Activated CD4-positive, alpha-beta memory T cell treated with anti-CD3 and anti-CD28 coated beads, Interleukin-2, amount 10 ng/mL, durations not matched to agents 7 days and 5 days (primary cell): ENCODE measurements at regions not wholly inside any gene's neighbourhood (a gene's known extent, or its start where the extent isn't known, plus 50 kb on each side); places are given as distances from the start of the nearest gene placed in this dataset.
A peak's percentile ranks its signal among the peaks of the same experiment; 100 is the strongest.

Source experiments
- CTCF ChIA-PET: fragments of 350-600 bp; sonication (Branson Sonifier 250); formaldehyde crosslinking; loops from one replicate; lab custom pipeline; 2021; ENCODE audit warnings: antibody characterized with exemption, inconsistent platforms; lab: Charles Lee
- POLR2A ChIA-PET: fragments of 350-600 bp; sonication (Branson Sonifier 250); formaldehyde crosslinking; loops from one replicate; lab custom pipeline; 2021; ENCODE audit warnings: antibody characterized with exemption; lab: Charles Lee
- DNase-seq: peaks from one replicate; pipeline ENCODE4 v3.0.0-alpha.2; 2020
- H3K27ac Mint-ChIP-seq: one replicate; pipeline ENCODE4 v1.8.0; 2021; ENCODE audit warnings: mild to moderate bottlenecking, mixed read lengths
- H3K27me3 Mint-ChIP-seq: one replicate; pipeline ENCODE4 v1.8.0; 2021; ENCODE audit warnings: mixed read lengths
- H3K36me3 Mint-ChIP-seq: one replicate; pipeline ENCODE4 v1.8.0; 2021; ENCODE audit warnings: low read depth, mixed read lengths
- H3K4me1 Mint-ChIP-seq: one replicate; pipeline ENCODE4 v1.8.0; 2021; ENCODE audit warnings: mixed read lengths
- H3K4me3 Mint-ChIP-seq: one replicate; pipeline ENCODE4 v1.8.0; 2021; ENCODE audit warnings: mild to moderate bottlenecking, mixed read lengths
- H3K9me3 Mint-ChIP-seq: one replicate; pipeline ENCODE4 v1.8.0; 2021; ENCODE audit warnings: mixed read lengths

DNA sequence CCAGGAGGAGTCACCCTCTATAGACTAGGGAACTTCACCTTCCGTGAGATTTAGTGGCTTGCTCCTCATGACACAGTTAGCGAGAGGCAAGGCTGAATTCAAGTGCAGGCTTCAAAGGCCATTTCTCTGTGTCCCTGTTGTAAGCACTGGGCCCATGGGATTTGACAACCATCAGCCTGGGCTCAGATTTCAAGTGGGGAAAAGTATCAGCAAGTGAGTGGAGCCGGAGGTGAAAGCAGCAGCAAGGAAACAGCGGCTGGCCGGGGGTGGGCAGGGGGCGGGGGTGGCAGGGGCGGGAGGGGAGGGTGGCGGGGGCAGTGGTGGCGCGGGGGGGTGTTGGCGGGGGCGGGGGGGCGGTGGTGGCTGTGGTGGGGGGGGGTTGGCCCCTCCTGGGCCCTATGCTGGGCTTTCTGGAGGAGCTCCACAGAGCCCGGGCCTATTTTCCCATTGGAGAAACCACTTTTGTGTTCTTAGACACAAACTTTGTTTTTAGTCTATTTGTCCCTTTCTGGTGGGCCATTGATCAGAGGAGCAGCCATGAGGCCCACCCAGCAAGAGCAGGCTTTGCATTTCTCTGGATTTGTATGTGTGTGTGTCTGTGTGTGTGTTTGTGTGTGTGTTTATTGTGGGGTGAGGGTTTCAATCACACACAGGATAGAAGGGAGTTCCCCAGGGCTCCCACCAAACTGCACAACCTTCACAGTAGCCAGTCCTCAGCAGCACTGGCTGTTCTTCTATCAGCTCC, 165.4 kb upstream of the RAI14 start:
- Mint-ChIP-seq H3K9me3 (no peaks in the 10 kb centered on the region), H3K27ac (no peak overlapping the region), H3K27me3 (peaks cover 25% of the 10 kb centered on the region), H3K4me1 (no peaks in the 10 kb centered on the region), H3K4me3 (no peak overlapping the region), H3K36me3 (no peaks in the 10 kb centered on the region)
- ChIA-PET POLR2A (no interaction called here), CTCF (no interaction called here)
- DNase-seq: no peak

DNA sequence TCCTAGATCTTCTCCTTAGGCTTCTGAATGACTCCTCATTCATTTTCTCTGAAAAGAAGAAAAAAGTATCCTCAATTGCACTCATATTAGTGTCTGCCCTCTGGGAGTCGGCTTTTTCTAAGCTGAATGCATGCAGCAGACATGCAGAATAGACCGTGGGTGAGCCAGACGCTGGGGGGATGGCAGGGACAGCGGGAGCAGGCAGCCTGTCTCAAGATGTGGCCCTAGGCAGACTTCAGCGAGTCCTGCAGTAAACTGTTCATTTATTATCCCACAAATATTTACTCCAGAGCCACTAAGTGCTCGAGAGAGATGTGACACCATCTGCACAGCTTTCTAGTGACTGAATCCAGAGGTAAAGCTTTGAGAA, 164.9 kb upstream of the RAI14 start:
- H3K9me3 Mint-ChIP-seq: no peaks in the 10 kb centered on the region
- no peak overlapping the region for H3K27ac Mint-ChIP-seq
- H3K4me3 Mint-ChIP-seq: no peak overlapping the region
- POLR2A ChIA-PET: no interaction called here
- CTCF ChIA-PET: no interaction called here
- no peaks in the 10 kb centered on the region for H3K4me1 Mint-ChIP-seq
- H3K27me3 Mint-ChIP-seq: peaks cover 23% of the 10 kb centered on the region
- H3K36me3 Mint-ChIP-seq: no peaks in the 10 kb centered on the region
- no peak for DNase-seq

DNA sequence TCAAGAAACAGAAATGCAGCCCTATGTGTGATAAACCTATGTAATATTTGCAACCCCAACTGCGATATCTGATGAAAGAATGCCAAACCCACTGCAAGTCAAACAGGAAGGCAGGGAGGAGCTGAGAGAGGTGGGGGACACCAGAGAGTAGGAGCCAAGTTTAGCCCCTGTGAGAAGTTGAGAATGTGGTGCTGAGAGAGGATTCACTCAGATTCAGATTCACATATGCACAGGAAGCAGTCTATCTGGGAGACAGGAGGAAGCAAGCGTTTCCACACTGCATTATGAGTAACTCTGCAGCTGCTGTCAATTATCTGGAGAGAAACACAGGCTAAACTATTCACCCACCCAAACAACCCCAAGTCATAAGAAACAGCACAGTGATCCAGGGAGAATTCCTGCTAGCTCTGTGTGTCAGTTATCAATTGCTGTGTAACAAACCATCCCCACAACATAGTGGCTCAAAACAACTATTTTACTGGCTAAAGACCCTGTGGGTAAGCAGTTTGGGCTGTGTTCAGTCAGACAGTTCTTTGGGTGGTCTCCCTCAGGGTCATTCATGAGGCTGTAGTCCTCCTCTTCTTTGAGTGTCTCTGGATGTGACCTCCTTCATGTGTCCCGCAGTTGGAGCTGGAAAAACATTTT, 161.9 kb upstream of the RAI14 start:
- Mint-ChIP-seq H3K36me3 (no peaks in the 10 kb centered on the region), H3K9me3 (no peaks in the 10 kb centered on the region), H3K27ac (no peak overlapping the region), H3K4me3 (no peak overlapping the region), H3K27me3 (peaks cover 6% of the 10 kb centered on the region), H3K4me1 (peaks cover 9% of the 10 kb centered on the region)
- CTCF ChIA-PET: interaction anchor here (1.2 to 1.3 kb wide), 2 partner anchors 9 to 20 kb away, joined by 4 read pairs; no protein-coding TSS in a partner anchor
- DNase-seq: no peak
- POLR2A ChIA-PET: no interaction called here

DNA sequence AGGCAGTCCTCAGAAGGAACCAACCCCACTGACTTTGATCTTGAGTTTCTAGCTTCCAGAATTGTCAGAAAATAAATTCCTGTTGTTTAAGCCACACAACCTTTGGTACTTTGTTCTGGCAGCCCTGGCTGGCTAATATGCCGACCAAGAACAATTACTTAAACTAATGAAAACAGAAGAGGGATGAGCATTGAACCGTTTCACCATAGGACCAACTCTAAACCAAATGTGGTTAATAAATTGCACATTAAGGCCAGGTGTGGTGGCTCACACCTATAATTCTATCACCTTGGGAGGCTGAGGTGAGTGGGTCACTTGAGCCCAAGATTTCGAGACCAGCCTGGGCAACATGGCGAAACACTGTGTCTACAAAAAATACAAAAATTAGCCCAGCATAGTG, 160.9 kb upstream of the RAI14 start:
- Mint-ChIP-seq H3K27ac (no peak overlapping the region), H3K36me3 (no peaks in the 10 kb centered on the region), H3K4me1 (peaks cover 13% of the 10 kb centered on the region), H3K4me3 (no peak overlapping the region), H3K27me3 (peaks cover 2% of the 10 kb centered on the region), H3K9me3 (no peaks in the 10 kb centered on the region)
- no peak for DNase-seq
- POLR2A ChIA-PET: no interaction called here
- CTCF ChIA-PET: interaction anchor here (1.3 kb wide), 1 partner anchor 10 kb away, joined by 4 read pairs; no protein-coding TSS in a partner anchor

DNA sequence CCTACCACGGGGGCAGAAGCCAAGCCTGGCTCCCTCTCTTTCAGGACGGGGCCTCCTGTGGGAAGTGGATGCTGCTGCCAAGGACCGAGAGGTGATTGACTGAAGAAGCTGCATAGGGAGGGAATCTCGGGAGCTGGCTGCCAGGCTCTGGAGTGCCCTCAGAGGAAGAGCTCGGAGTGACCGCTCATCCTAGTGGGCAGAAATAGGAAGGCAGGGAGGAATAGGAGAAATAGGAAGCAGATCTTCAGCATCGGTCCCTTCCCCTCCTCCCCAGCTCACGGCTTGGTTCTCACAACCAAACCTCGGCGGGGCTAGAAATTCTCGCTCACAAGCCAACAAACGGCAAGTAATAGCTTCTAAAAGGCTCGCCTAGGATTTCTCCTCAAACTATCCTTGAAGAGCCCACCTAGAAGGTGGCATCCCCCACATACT, 159.9 kb upstream of the RAI14 start:
- CTCF ChIA-PET: no interaction called here
- DNase-seq: no peak
- no peaks in the 10 kb centered on the region for H3K36me3 Mint-ChIP-seq
- peaks cover 13% of the 10 kb centered on the region for H3K4me1 Mint-ChIP-seq
- H3K27me3 Mint-ChIP-seq: peaks cover 2% of the 10 kb centered on the region
- no peak overlapping the region for H3K4me3 Mint-ChIP-seq
- H3K9me3 Mint-ChIP-seq: no peaks in the 10 kb centered on the region
- no peak overlapping the region for H3K27ac Mint-ChIP-seq
- POLR2A ChIA-PET: interaction anchor here (1.1 kb wide), 1 partner anchor 88 kb away, joined by 3 read pairs; no protein-coding TSS in a partner anchor

DNA sequence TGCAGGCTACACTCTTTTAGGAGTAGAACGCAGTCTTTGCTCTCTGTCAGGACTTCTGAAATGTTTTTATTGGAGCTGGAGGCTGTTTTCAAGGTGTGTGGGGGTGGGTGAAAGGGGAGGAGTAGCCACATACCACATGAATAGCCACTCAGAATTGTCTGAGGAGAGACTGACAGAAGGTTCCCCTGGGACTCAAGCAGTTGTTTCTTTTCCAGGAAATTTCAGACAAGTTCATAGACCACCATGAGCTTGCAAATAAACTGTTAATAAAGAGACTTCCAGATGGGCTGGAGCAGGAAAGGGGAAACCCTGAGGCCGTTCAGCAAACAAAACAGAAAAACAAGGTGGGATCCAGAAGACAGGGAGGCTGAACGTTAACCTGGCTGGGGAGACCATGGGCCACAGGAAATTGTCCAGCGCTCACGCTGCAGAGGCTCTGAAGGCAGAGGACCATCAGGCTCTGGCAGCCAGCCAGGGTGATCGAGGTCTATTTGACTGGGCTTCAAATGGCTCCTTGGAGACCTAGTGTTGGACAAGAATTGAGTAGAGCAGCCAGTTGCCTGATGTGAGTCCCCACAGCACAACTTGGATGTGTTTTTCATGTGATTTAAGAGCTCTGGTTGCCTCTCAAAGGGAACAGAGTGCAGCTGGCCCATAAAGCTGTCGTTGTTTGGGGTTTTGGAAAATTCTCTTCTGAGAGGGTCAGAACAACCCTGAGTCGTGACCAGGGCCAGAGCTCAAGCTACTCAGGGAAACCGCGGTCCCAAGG, 159.2 kb upstream of the RAI14 start:
- CTCF ChIA-PET: interaction anchor here (2.6 kb wide), 1 partner anchor 10 kb away, joined by 11 read pairs; no protein-coding TSS in a partner anchor
- peaks cover 13% of the 10 kb centered on the region for H3K4me1 Mint-ChIP-seq
- DNase-seq: no peak
- POLR2A ChIA-PET: interaction anchor here (1.1 kb wide), 1 partner anchor 87 kb away, joined by 3 read pairs; no protein-coding TSS in a partner anchor
- no peak overlapping the region for H3K4me3 Mint-ChIP-seq
- H3K36me3 Mint-ChIP-seq: no peaks in the 10 kb centered on the region
- H3K9me3 Mint-ChIP-seq: no peaks in the 10 kb centered on the region
- no peak overlapping the region for H3K27ac Mint-ChIP-seq
- peaks cover 2% of the 10 kb centered on the region for H3K27me3 Mint-ChIP-seq

DNA sequence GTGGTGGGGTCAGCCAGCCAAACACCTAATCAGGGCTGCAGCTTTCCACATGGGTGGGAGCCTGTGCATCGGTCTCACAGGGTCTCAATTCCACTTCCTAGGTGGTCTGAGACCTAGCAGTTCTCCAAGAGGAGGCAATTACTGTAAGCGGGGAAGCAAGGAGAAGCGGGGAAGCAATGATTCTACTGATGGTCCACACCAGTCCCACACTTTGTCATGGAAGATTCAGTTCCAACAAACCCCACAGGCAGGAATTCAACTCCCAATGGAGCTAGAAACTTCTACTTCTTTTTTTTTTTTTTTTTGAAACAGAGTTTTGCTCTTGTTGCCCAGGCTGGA, 158.7 kb upstream of the RAI14 start:
- Mint-ChIP-seq H3K4me1 (peaks cover 13% of the 10 kb centered on the region), H3K9me3 (no peaks in the 10 kb centered on the region), H3K4me3 (no peak overlapping the region), H3K27me3 (peaks cover 2% of the 10 kb centered on the region), H3K27ac (no peak overlapping the region), H3K36me3 (no peaks in the 10 kb centered on the region)
- DNase-seq: no peak
- ChIA-PET POLR2A (interaction anchor here (1.1 kb wide), 1 partner anchor 87 kb away, joined by 3 read pairs; no protein-coding TSS in a partner anchor), CTCF (interaction anchor here (2.6 kb wide), 1 partner anchor 11 kb away, joined by 11 read pairs; no protein-coding TSS in a partner anchor)

DNA sequence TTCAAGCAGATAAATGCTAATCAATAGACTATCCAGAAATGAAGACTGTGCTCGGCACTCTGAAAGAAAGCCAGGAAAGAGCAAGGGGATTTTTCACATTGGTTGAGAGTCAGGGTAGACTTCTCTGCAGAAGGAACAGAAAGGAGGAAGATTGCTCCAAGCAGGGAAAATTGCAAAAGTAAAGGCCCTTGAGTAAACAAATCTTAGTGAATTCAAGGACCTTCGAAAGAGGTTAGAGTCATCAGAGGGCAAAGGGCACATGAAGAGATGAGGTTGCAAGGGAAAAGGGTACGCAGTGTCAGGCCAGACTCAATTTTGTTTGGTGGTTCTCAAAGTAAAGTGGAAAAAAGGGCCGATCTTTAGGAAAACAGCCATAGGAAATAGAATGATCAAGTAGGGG, 157.6 kb upstream of the RAI14 start:
- Mint-ChIP-seq H3K4me3 (no peak overlapping the region), H3K4me1 (peaks cover 13% of the 10 kb centered on the region), H3K9me3 (no peaks in the 10 kb centered on the region), H3K36me3 (no peaks in the 10 kb centered on the region), H3K27ac (no peak overlapping the region), H3K27me3 (peaks cover 5% of the 10 kb centered on the region)
- no peak for DNase-seq
- ChIA-PET CTCF (interaction anchor here (2.6 kb wide), 1 partner anchor 12 kb away, joined by 11 read pairs; no protein-coding TSS in a partner anchor), POLR2A (interaction anchor here (1.3 kb wide), 1 partner anchor 430 kb away, joined by 4 read pairs; the partner anchor contains the start of gene DNAJC21)

DNA sequence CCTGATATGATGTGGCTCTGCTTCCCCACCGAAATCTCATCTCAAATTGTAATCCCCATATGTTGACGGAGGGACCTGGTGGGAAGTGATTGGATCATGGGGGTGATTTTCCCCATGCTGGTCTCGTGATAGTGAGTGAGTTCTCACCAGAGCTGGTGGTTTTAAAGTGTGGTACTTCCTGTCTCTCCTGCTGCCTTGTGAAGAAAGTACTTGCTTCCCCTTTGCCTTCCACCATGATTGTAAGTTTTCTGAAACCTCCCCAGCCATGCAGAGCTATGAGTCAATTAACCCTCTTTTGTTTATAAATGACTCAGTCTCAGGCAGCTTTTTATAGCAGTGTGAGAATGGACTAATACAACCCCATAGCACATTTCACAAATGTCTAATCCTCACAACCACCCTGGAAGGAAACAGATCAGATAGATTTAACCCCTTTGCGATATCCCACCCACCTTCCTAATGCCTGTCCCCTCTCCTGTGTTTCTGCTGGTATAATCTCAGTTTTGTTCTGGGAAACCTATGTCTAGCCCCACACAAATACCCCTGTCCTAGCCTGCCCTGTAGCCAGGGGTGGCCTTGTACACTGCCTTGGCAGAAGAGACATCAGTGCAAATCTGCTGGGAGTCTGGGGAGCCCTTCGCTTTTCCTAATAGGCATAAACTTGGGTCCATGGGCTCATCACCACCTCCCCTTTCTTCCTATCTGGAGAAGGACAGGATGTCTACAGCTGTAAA, 157.0 kb upstream of the RAI14 start:
- Mint-ChIP-seq H3K9me3 (no peaks in the 10 kb centered on the region), H3K36me3 (no peaks in the 10 kb centered on the region), H3K4me1 (peaks cover 13% of the 10 kb centered on the region), H3K4me3 (no peak overlapping the region), H3K27me3 (peaks cover 3% of the 10 kb centered on the region), H3K27ac (peak overlapping the region; percentile 0)
- DNase-seq: peak; percentile 24
- ChIA-PET POLR2A (interaction anchor here (1.3 kb wide), 1 partner anchor 430 kb away, joined by 4 read pairs; the partner anchor contains the start of gene DNAJC21), CTCF (interaction anchor here (0.5 to 2.6 kb wide), 2 partner anchors 13 to 360 kb away, joined by 3 to 11 read pairs; no protein-coding TSS in a partner anchor)

DNA sequence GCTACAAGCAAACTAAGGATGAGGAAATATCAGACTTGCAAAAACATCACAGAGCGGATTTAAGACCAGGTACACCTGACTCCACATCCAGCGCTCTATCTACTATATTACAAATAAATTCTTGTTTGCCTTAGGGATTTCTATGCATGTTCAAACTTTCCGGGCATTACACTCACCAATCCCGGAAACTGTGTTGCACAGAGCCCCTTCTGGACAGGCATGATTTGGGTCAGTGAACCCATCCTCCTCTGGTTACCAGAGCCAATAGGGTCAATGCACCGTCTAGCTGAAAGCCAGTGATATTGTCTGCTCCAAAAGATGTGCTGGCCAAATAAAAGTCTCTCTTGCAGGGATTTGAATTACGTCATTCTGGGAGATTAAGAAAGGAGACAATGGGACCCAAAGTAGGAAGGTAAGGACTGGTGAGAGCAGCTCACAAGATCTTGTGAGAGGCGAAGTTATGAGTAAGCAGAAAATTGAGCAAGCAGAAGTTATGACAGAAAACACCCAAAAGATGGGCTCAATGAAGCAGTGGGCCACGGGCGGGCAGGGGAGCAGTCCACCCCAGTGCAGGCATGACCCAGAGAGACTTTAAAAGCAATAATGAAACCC, 155.8 kb upstream of the RAI14 start:
- Mint-ChIP-seq H3K27ac (no peak overlapping the region), H3K9me3 (no peaks in the 10 kb centered on the region), H3K27me3 (peaks cover 6% of the 10 kb centered on the region), H3K36me3 (no peaks in the 10 kb centered on the region), H3K4me1 (peaks cover 13% of the 10 kb centered on the region), H3K4me3 (no peak overlapping the region)
- POLR2A ChIA-PET: no interaction called here
- DNase-seq: no peak
- CTCF ChIA-PET: no interaction called here

DNA sequence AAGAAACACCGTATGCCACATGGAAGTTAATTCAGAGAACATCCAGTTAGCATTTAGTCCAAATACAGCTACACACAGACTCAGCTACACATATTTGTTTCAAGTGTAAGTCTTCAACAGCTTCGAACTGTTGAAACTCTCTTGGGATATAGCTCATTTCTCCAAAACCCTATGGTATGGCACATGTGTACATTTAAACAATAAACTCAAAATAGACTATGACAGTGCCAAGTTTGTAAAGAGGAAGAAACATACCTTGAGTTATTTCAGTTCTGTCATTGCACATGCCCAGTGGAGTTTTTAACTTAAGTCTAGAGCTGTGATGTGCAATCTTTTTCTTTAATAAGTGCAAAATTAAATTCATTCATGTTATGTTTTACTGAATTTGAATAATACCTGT, 155.1 kb upstream of the RAI14 start:
- Mint-ChIP-seq H3K4me1 (peaks cover 13% of the 10 kb centered on the region), H3K36me3 (no peaks in the 10 kb centered on the region), H3K27me3 (peaks cover 10% of the 10 kb centered on the region), H3K9me3 (no peaks in the 10 kb centered on the region), H3K27ac (no peak overlapping the region), H3K4me3 (no peak overlapping the region)
- ChIA-PET POLR2A (no interaction called here), CTCF (no interaction called here)
- DNase-seq: no peak

DNA sequence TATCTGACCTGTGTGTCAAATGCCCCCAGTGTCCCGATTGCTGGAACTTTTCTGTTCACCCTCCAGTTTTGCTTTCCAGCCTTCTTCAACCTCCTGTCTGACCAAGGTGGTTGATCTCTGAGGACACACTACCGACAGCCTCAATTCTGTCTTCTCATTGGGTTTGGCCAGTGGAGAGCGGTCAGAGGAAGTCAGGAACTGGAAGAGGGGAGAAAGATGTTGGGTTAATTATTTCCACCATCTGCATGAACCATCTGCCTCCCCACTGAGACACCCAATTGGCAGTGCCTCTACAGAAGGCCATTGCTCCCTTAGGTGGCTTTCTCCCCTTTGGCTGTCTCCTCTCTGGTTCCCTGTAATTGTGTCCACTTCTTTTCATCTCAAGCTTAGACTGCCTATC, 154.3 kb upstream of the RAI14 start:
- H3K27me3 Mint-ChIP-seq: peaks cover 10% of the 10 kb centered on the region
- H3K4me1 Mint-ChIP-seq: peaks cover 13% of the 10 kb centered on the region

More for the DNA sequence above, 154.3 kb upstream of the RAI14 start:
- POLR2A ChIA-PET: no interaction called here
- H3K36me3 Mint-ChIP-seq: no peaks in the 10 kb centered on the region
- H3K27ac Mint-ChIP-seq: no peak overlapping the region
- CTCF ChIA-PET: no interaction called here
- DNase-seq: no peak
- no peaks in the 10 kb centered on the region for H3K9me3 Mint-ChIP-seq
- no peak overlapping the region for H3K4me3 Mint-ChIP-seq
